RWPE2 (cell line): ENCODE measurements at regions not wholly inside any gene's neighbourhood (a gene's known extent, or its start where the extent isn't known, plus 50 kb on each side); places are given as distances from the start of the nearest gene placed in this dataset.

Experiments used
- ATAC-seq: fragments of 200-7000 bp; cut with Tn5 transposase; 3 replicates; pipeline ENCODE4 v1.9.1; 2021; ENCODE audit warnings: low read depth
- DNase-seq: peaks from one replicate; pipeline ENCODE4 v3.0.0-alpha.2; 2020; ENCODE audit warnings: low spot score
- H3K27ac ChIP-seq: fragments of 450-650 bp; 2 replicates; pipeline ENCODE4 v1.5.1; 2017; ENCODE audit warnings: mild to moderate bottlenecking; ENCODE audit not compliant: poor library complexity, severe bottlenecking
- H3K27me3 ChIP-seq: fragments of 250-450 bp; sonication (Bioruptor Pico); 2 replicates; pipeline ENCODE4 v1.5.1; 2021; ENCODE audit warnings: mild to moderate bottlenecking, moderate library complexity; ENCODE audit not compliant: insufficient read depth, poor library complexity, severe bottlenecking
- H3K36me3 ChIP-seq: fragments of 250-450 bp; sonication (Bioruptor Pico); 2 replicates; pipeline ENCODE4 v1.5.1; 2020; ENCODE audit warnings: low read depth, mild to moderate bottlenecking, moderate library complexity
- H3K4me1 ChIP-seq: fragments of 250-450 bp; sonication (Bioruptor Pico); 2 replicates; pipeline ENCODE4 v1.5.1; 2021; ENCODE audit warnings: mild to moderate bottlenecking, moderate library complexity; ENCODE audit not compliant: insufficient read depth, poor library complexity, severe bottlenecking
- H3K4me3 ChIP-seq: fragments of 250-450 bp; sonication (Bioruptor Pico); 2 replicates; pipeline ENCODE4 v1.5.1; 2021; ENCODE audit warnings: mild to moderate bottlenecking, moderate library complexity; ENCODE audit not compliant: severe bottlenecking
- H3K9me3 ChIP-seq: fragments of 250-450 bp; sonication (Bioruptor Pico); 2 replicates; pipeline ENCODE4 v1.5.1; 2021; ENCODE audit warnings: mild to moderate bottlenecking, moderate library complexity; ENCODE audit not compliant: severe bottlenecking
- TF ChIP-seq, protein P1 (sequence below): fragments of 450-650 bp; IDR thresholded peaks from one replicate; pipeline ENCODE4 v1.5.1; 2017; ENCODE audit warnings: mild to moderate bottlenecking, moderate library complexity; ENCODE audit not compliant: poor library complexity, severe bottlenecking

DNA sequence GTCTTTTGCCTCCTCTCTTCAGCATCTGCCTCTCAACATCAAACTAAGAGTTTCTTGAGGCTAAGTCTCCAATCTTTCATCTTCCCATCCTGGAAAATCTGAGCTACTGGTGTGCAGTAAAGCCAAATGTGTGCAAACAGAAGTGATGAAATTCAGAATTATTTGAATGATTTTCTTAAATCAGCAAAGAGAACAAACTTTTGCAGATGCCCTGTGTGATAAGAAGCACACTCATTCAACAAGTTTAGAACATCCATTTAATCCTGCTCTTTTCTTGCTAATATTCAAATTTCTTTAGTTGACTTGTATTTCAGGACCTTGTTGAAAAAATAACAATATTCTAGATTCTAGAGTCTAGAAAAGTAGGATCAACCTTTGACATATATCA, 1374.9 kb upstream of the CELF4 start:
- Histone ChIP-seq H3K36me3 (no peaks in the 10 kb centered on the region), H3K4me1 (peaks cover 3% of the 10 kb centered on the region), H3K4me3 (no peak overlapping the region), H3K27me3 (no peaks in the 10 kb centered on the region), H3K9me3 (no peaks in the 10 kb centered on the region), H3K27ac (no peak overlapping the region)
- TF ChIP-seq, protein P1, sequence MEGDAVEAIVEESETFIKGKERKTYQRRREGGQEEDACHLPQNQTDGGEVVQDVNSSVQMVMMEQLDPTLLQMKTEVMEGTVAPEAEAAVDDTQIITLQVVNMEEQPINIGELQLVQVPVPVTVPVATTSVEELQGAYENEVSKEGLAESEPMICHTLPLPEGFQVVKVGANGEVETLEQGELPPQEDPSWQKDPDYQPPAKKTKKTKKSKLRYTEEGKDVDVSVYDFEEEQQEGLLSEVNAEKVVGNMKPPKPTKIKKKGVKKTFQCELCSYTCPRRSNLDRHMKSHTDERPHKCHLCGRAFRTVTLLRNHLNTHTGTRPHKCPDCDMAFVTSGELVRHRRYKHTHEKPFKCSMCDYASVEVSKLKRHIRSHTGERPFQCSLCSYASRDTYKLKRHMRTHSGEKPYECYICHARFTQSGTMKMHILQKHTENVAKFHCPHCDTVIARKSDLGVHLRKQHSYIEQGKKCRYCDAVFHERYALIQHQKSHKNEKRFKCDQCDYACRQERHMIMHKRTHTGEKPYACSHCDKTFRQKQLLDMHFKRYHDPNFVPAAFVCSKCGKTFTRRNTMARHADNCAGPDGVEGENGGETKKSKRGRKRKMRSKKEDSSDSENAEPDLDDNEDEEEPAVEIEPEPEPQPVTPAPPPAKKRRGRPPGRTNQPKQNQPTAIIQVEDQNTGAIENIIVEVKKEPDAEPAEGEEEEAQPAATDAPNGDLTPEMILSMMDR: no peak
- ATAC-seq (no peak), DNase-seq (no peak)

DNA sequence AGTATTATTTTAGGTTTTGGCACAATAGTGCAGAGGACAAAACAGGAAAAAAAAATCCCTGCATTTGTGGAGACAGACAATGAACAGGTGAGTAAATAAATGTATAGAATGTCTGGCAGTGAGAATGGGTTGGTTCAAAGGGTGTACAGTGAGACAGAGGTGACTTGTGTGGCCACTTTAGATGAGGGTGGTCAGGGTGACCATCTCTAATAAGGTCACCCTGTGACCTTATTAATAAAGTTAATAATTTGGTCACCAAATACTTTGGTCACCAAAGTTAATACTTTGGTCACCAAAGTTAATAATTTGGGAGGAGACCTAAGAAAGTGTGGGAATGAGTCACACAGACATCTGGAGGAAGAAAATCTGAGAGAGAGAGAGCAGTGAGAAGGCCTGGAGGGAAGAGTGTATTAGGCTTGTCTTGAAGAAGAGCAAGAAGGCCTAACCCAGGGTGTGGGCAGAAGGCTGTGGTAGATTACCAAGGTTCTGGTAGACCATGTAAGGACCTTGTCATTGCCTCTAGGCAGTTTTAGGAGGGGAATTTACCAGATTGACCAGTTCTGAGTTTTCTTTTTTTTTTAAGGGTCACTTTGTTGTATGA, 1368.4 kb upstream of the CELF4 start:
- no peak for DNase-seq
- TF ChIP-seq, protein P1: no peak
- Histone ChIP-seq H3K4me3 (no peak overlapping the region), H3K27me3 (no peaks in the 10 kb centered on the region), H3K36me3 (no peaks in the 10 kb centered on the region), H3K4me1 (no peaks in the 10 kb centered on the region), H3K27ac (no peak overlapping the region), H3K9me3 (no peaks in the 10 kb centered on the region)
- no peak for ATAC-seq

DNA sequence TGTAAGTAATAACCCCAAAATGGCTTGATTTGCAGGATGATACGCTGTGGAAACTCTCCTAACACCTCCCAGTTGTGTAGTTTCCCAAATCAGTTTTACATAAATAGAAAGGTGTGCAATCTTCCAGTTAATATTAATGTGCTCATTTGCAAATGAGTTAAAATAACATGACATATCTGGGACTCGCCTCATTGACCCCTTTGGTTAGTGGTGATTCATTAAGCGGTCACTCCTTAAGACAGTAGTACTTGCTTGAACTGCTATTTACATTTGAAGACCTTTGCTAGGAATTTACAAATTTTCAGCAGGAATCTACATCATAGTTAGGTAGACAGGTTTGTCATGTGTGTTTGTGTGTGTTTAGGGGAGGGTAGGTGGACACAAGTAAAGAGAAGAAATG, 1367.7 kb upstream of the CELF4 start:
- Histone ChIP-seq H3K27me3 (no peaks in the 10 kb centered on the region), H3K36me3 (no peaks in the 10 kb centered on the region), H3K4me3 (no peak overlapping the region), H3K9me3 (no peaks in the 10 kb centered on the region), H3K4me1 (no peaks in the 10 kb centered on the region), H3K27ac (no peak overlapping the region)
- DNase-seq (no peak), ATAC-seq (no peak)
- TF ChIP-seq, protein P1: no peak

DNA sequence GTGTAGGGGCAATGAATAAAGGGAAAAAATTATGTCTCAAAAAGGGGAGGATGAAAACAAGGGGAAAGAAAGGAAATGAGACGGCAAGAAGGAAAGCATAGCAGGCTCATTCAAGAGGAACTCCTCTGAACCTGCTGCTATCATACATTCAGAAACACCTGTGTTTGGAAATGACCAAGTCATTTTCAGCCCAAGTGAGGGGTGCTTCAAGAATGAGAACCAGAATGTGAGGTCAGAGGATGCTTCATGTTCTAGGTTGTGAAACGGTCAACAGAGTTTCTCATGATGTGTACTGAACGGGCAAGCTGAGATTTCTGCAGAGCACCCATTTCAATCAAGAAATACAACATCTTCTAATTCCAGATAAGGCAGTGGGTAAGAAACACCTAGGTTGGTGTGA, 1367.2 kb upstream of the CELF4 start:
- Histone ChIP-seq H3K4me3 (no peak overlapping the region), H3K27me3 (no peaks in the 10 kb centered on the region), H3K27ac (no peak overlapping the region), H3K4me1 (no peaks in the 10 kb centered on the region), H3K9me3 (no peaks in the 10 kb centered on the region), H3K36me3 (no peaks in the 10 kb centered on the region)
- no peak for ATAC-seq
- TF ChIP-seq, protein P1: no peak
- no peak for DNase-seq

DNA sequence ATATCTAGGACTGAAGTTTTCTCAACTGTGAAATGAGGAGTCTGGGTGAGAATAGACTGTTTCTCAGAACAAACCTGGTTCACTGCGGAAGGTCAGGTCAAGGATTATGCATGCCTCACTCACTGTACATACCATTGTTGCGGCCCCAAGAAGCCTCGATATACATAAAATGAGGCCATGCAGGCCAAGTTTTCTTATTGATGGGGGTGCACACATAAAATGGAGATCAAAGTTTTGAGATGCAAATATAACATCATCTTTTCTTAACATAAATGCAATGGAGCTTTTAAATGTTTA, 1366.1 kb upstream of the CELF4 start:
- no peak for ATAC-seq
- H3K9me3 ChIP-seq: no peaks in the 10 kb centered on the region
- H3K4me3 ChIP-seq: no peak overlapping the region
- no peaks in the 10 kb centered on the region for H3K27me3 ChIP-seq
- DNase-seq: no peak
- no peak overlapping the region for H3K27ac ChIP-seq
- no peaks in the 10 kb centered on the region for H3K4me1 ChIP-seq
- H3K36me3 ChIP-seq: no peaks in the 10 kb centered on the region
- TF ChIP-seq, protein P1: no peak
